ENCODE measurements at regions not wholly inside any gene's neighbourhood (a gene's known extent, or its start where the extent isn't known, plus 50 kb on each side); places are given as distances from the start of the nearest gene placed in this dataset.
"Not testable (repeated sequence)": the region's sequence is repeated elsewhere in the genome, so short reads cannot be mapped to it uniquely, and the experiment has no call there.

DNA sequence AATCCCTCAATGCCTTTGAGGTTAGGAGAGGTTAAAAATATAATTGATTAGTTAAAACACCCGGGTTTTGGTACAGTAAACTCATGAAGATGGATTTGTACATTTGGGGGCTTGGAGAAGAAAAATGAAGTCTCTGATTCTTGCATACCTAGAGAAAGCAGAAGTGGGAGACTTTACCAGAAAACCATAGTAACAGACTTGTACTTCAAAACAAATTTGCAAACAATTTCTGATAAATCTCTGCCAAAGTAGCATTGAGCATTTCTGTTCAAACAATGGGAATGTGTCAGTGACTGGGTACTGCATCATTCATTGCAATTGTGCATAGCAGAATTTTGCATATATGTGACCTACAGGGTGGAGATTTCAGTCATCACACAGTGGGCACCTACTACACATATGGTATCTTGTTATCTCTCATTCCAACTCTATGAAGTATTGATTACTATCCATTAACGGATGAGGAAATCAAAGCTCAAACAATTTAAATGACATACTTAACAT lies 256.9 kb downstream of the PLK2 start:
- DNase-seq (ENCODE audit: low read depth, low spot score), result no peak

DNA sequence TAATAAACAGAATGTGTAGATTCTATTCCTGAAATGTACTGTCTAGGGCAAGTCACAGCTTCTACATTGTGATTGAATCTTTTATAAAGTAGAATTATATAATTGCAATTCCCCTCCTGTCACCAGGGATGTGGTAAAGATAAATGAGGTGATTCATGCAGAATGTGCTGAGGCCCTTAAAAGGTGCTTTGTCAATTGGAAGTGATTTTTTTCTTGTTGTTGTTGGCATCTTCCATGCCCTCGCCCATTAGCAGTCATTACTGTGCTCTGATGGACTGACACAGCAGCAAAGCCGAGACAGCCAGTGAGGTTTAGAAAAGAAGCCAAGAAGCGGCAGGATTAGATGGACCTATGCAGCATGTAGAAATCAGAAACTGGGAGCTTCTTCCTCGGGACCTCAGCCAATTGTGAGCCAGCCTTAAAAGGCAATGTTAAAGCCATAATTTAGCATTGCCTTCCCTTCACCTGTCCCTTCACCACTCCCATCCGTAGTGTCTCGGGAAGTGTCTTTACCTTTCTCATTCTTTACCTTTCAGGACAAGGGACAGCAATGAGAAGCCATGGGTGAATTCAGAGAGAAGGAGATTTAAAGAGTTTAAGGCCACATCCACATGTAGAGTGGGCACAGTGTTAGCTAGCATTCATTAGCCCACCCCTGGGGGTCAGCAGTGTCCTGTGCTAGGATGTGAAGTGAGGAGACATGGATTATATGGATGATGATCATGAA lies 257.8 kb downstream of the PLK2 start:
- no peak for DNase-seq (ENCODE audit: low read depth, low spot score)

DNA sequence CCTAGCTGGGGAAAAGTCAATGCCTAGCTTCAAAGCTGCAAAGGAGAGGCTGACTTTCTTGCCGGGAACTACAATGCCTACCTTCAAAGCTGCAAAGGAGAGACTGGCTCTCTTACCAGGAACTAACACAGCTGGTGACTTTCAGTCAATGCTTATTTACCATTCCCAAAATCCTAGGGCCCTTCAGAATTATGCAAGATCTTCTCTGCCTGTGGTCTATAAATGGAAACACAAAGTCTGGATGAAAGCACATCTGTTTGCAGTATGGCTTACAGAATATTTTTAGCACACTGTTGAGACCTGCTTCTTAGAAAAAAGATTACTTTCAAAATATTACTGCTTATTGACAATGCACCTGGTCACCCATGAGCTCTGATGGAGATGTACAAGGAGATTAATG lies 259.4 kb downstream of the PLK2 start:
- DNase-seq (ENCODE audit: low read depth, low spot score), result no peak

DNA sequence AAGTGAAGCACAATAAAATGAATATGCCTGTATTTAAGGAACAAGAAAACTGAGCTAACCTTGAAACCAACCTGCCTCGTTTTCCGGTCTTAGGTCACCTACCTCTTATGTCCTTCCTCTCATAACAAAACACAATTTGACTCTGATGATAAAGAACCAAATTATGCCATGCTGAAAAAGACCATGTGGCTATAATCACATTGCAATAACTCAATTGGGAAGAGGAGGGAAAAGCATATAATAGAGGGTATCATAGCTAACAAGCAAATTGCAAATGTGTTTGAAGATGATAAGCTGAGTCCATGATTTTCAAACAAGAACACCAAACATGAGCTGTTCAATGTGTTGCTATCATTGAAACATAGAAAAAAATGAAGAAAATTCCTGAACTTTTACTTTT lies 260.8 kb downstream of the PLK2 start:
- DNase-seq (ENCODE audit: low read depth, low spot score), result no peak

DNA sequence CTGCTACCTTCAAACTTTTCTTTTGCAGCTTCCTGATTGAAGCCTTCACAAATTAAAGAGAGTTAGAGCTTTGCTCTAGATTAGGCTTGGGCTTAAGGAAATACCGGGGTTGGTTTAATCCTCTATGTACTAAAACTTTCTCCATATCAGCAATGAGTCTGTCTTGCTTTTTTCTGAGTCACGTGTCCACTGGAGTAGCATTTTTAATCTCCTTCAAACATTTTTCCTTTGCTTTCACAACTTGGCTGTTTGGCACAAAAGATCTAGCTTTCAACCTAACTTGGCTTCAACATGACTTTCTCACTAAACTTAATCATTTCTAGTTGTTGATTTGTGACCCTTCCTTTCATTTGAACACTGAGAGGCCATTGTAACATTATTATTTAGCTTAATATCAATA lies 261.6 kb downstream of the PLK2 start:
- DNase-seq (ENCODE audit: low read depth, low spot score), result no peak

DNA sequence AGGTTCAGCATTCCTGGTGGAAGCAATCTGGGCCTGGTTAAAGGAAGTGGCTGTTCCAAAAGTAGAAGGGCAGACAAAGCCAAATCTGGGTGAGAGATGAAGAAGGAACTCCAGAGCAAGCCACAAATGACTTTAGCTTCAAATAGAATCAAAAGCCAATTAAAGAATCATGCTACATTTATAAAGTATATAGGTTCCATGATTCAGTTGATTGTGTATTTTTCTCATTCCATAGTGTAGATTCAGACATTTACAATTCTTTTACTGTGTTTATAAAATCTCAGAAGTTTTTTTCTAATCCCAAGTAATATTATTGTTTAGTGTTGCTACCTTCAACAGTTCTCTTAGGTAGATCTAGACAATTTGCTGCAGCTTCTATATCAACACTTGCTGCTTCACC lies 262.0 kb downstream of the PLK2 start:
- DNase-seq (ENCODE audit: low read depth, low spot score), result no peak

DNA sequence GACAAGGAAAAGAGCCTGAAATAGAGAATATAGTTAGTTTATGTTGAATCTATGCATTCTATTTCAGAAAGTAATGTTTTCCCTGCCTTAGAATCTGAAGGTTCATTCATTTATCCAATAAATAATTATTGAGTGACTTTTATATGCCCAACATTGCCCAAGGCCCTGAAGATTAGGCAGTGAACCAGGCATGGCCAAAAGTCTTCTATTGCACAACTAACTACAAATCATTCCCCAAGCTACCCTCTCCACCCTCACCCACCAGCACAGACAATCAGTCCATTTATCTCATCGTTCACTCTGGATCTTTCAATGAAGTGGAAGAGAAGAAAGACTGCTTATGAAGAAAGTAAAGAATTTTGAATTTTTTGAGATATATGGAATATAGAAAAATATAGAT lies 268.4 kb downstream of the PLK2 start:
- no peak for DNase-seq (ENCODE audit: low read depth, low spot score)

DNA sequence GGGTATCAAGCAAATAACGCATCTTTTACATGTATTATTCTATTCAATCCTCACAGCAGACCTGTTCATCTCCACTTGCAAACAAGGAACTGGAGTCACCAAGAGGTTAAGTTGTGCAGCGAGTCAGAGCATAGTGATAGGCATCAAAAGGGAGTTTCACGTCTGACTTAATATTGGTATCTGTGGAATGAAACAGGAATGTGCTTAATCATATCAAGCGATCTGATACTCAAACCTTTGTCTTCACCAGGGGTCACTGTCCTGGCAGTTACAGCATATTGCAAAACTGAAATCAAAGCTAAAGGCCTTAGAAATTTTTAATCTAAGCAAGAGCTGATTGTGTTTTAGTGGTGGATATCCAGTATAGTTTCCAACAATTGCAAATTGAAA lies 271.6 kb downstream of the PLK2 start:
- no peak for DNase-seq (ENCODE audit: low read depth, low spot score)

DNA sequence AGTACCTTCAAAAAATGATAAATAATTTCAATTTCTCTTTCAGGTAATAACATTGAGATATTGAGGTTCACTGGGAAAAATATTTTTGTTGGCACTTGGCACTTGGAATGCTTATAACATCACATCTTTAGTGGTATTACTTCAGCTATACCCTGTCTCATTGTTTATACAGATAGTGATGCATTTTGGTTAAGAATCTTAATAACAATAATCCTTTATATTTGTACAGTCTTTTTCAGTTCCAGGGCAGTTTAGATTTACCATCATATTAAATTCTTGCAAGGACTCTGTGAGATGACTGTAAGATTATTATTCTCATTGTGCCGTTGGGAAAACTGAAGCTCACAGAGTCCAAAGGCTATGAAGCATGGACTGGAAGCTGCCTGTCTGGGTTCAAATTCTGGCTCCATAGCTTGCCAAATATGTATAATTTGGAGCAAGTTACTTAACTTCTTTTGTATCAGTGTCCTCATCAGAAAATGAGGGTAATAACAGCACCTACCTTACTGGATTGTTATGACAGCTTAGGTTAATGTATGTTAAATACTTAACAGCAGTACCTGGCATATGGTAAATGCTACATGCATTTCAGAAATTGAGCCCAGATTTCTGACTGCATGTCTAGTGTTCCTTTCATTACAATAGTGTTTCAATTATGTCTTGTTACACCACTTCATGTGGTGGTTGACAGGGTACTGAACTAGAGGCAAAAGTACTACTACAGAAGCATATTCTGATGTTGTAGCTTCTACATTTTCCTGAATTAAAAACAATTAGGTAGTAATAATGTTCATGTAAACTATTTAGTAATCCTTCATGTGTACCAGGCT lies 272.2 kb downstream of the PLK2 start:
- DNase-seq (ENCODE audit: low read depth, low spot score), result no peak

DNA sequence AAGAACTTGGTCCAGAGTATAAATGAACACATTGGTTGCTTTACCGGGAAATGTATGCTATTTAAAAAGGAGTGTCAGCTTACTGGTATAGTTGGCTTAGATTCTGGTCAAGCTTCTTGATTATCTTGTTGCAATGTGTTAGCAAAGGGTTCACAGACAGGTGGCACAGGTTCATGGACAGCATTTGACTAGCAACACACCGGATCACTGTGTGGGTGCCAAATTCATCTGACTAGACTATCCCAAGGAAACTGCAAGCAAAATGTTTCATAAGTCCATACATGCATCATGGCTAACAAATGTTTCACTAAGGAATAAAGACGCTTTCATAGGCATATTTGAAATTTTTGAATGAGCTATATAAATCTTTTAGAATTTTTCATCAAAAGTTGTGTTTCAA lies 274.1 kb downstream of the PLK2 start:
- no peak for DNase-seq (ENCODE audit: low read depth, low spot score)

DNA sequence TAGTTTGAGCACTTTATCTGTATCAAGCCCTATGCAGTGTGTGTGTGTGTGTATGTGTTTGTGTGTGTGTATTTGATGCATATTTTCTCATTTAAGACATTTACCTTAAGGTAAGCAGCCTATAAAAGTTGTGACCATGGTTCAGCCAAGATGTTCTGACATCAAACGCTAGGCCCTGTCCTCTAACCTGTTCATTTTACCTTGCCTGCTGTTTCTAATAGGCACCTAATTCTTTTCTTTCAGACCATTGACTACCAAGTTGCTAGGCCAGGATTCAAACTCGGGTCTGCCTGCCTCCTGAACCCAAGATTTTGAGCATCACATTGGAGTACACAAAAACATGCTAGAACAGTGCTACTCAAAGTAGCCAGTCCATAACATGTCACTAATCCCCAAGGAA lies 274.5 kb downstream of the PLK2 start:
- DNase-seq (ENCODE audit: low read depth, low spot score), result no peak

DNA sequence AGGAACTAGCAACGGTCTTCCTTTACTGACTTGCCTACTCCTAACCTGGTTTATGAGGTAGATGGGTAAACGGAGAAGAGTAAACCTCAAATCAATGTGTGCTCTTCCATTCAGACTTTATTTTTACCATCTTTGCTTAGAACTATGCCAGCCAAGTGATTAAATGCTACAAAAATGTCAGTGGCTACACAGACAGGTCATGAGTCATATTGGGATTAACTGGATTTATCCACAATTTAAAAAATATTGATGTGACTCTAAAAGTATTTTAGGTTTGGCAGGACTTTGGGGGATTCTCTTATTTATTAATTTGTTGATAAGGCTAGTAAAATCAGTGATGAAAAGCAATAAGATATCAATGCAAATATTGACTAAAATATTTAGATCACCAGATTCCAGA lies 275.0 kb downstream of the PLK2 start:
- no peak for DNase-seq (ENCODE audit: low read depth, low spot score)

DNA sequence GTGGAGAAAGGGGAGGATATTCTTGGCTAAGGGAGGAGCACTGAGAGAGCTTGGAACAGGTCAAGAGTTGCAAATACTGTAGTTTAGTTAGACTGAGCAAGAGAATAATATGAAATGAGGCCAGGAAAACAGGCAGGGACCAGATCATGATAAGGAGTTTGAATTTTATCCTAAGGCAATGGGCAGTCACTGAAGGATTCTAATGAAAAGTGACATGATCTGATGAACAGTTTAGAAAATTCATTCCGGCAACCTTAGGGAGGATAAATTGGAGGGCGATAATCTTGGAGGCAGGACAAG lies 276.1 kb downstream of the PLK2 start:
- no peak for DNase-seq (ENCODE audit: low read depth, low spot score)

DNA sequence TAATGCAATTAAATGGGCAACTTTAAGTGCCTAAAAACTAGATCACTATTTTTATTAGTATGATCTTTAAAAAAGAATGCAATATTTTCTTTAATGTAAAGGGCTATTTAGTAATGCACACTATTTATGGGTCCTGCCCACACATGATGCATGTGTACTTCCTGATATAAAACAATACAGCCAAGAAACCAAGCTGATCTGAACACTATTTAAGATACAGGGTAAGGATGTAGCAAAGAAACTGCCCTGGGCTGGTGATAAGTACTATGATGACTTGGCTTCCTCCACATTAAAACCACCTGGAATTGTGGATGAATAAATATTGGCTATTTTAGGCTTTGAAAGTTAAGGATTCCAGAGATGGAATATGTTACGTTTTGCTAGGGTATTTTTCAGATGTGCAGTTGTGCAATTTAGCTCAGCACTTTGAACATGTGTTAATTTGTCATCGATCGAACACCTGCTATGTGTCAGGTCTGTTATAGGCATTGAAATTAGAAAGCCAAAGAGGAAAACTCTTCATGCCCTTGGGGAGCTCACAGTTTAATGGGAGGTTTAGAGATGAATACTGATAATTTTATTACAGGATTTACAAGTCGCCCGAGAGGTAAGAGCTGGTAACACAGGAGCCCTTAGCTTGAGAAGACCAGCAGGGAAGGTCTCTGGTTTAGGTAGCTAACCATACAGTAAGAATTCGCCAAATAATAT lies 276.7 kb downstream of the PLK2 start:
- DNase-seq (ENCODE audit: low read depth, low spot score), result no peak

DNA sequence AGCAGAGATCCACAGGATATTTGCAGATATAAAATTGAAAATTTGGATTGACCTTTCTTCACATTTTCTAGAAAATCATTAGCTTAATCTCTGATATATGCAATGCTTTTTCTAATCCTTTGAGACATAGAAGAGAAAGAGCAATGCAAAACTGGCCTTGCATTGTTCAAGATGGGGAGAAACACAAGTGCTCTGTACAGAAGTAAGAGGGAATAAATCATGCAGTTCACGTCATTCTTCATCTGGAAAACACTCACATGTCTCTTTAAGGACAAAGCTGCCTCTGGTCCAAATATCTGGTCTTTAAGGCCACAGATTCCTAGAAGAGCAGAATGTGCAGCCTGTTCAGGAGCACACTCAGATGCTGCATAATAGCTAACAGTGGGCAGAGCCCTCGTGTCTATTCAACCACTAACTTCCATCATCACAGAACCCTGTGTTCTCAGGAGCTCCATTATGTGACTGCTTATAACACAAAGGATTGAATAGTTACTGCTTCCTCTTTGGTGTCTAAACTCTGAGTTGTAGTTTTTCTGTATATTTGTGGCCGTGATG lies 277.5 kb downstream of the PLK2 start:
- no peak for DNase-seq (ENCODE audit: low read depth, low spot score)

DNA sequence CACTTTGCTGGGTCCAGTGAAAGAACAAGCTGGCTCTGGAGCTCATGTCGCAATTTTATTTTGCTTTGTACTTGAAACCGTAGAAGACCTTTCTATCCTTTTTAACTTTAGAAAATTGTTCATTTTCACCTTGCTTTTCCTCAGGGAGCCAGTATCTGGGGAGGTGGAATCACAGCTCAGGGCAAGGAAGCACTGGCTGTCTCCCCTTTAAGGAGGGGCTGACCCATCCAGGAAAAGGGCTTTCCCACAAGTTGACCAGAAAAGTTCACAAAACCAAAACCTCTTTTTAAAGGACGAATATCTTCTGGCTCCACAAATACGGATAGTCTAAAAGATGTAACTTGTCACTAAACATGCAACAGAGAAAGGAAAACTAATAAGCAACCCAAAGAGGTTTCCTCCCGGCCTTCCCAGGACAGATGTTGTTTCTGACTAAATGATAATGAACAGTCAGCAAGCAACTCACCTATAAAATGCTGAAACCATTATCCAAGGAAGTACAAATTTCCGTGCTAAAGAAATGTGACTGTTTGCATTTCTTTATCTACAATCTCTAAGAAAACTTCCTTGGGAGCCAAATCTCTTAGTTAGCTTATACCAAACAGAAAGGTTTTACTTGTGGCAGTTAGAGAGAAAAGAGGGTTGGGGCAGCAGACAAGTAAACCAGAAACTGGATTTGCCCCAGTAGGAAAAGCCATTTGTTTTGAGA lies 278.2 kb downstream of the PLK2 start:
- DNase-seq (ENCODE audit: low read depth, low spot score), result no peak

DNA sequence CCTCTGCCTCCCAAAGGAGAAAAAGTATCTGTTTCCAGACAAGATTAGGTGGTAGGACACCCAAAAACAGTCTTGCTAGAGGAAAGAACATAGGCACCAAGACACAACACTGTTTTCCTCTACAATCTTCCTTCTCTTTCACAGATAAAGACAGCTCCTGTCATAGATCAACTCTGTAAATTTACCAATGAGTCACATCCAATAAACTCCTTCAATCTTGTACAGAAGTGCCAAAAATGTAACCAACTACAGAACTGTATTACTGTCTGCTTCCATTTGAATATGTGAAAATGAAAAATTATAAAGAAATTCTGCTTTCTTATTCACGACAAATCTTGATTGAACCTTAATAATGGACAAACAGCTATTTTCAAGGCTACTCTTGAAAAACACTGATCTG lies 286.9 kb downstream of the PLK2 start:
- DNase-seq (ENCODE audit: low read depth, low spot score), result no peak

DNA sequence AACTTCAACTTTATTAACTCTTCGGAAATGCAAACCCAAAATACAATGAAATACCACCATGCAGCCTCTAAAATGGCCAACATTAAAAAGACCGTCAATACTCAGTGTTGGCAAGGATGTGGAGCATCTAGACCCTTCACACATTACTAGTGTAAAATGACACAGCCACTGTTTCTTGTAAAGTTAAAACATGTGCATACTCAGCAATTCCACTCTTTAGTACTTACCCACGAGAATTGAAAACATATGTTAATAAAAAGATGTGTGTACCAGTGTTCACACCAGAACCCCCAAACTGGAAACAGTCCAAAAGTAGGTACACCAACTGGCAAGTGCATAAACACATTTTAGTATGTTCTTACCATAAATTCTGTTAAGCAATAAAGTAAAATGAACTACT lies 294.7 kb downstream of the PLK2 start:
- no peak for DNase-seq (ENCODE audit: low read depth, low spot score)

DNA sequence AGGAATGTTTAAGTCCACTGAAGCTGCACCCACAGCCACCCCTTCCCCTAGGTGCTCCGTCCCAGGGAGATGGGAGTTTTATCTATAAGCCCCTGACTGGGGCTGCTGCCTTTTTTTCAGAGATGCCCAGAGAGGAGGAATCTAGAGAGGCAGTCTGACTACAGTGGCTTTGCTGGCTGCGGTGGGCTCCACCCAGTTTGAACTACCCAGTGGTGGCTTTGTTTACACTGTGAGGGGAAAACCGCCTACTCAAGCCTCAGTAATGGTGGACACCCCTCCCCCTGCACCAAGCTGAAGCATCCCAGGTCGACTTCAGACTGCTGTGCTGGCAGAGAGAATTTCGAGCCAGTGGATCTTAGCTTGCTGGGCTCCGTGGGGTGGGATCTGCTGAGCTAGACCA lies 298.0 kb downstream of the PLK2 start:
- DNase-seq (ENCODE audit: low read depth, low spot score), result not testable (repeated sequence)

DNA sequence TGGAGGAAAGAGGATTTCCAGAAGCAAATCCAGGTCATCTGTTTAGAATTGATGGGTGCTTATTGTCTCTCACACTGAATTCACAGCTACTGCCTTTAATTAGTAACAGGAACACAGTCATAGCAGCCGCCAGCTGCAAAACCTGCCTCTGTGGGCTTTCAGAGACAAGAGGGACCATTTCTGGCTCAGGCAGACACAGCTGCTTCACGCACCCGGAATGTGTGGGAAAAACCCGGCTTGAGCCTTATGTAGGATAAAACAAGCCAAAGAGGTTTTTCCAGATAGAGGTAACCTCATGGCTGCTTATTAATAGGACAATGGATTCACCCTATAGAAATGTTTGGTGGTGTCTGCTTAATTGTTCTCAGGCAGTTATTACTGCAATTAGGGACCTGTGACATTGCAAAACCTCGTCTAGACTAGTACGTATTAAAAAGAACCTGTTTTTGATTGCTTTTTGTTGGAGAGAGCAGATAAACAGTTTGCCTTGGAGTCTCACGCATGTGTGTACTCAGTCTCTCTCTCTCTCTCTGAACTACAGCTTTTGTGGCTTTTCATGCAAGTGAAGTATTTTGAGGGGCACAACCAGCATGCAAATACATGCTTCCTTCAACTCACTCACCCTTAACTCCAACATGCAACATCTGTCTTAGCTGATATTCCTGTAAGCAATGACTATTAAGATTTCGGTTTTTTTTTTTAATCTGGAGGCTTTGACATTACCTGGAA lies 302.7 kb downstream of the PLK2 start:
- DNase-seq (ENCODE audit: low read depth, low spot score), result no peak

DNA sequence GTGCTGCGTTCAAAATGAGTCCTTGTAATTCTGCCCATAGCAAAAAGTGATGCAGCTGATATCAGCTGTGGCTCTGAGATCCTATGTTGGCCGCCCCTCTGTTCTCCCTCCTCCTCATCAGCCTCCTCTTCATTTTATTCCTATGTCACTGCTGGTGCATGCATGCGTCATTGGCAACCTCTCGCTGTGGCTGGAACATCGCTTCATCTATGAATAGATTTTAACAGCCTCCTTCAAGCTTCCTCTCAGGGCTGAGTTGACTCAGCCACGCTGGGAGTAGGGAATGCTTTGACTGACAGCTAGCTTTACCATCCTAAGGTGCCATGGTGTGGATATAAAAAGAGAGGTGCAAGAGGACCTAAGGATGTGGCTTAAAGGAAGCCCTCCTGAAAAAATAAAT lies 303.5 kb downstream of the PLK2 start:
- no peak for DNase-seq (ENCODE audit: low read depth, low spot score)
